H1 (cell line): ENCODE measurements at regions not wholly inside any gene's neighbourhood (a gene's known extent, or its start where the extent isn't known, plus 50 kb on each side); places are given as distances from the start of the nearest gene placed in this dataset.
A peak's percentile ranks its signal among the peaks of the same experiment; 100 is the strongest.

Experiments
- CTCF ChIA-PET: fragments of 300-600 bp; sonication (Branson Sonifier 250); formaldehyde crosslinking; loops from one replicate; lab custom pipeline; 2021; ENCODE audit not compliant: partially characterized antibody; lab: Charles Lee
- POLR2A ChIA-PET: fragments of 300-600 bp; sonication (Branson Sonifier 250); formaldehyde crosslinking; loops from one replicate; lab custom pipeline; 2021; ENCODE audit warnings: inconsistent platforms; ENCODE audit not compliant: partially characterized antibody; lab: Charles Lee
- DNase-seq, 2 experiments: peaks; one replicate each; pipeline versions ENCODE4 v3.0.0 to v3.0.0-alpha.2; 2010 to 2022; ENCODE audit warnings: low spot score in 2 of 2, low read depth in 1 of 2, mixed read lengths in 1 of 2
- FAIRE-seq: peaks from 2 replicates; lab custom pipeline; 2011; peaks lifted over from hg19 to GRCh38; lab: Jason Lieb, UNC
- H2AFZ ChIP-seq: 2 replicates; pipeline ENCODE4 v1.8.1; 2012; ENCODE audit warnings: low read length, inconsistent platforms
- H2AK5ac ChIP-seq: 2 replicates; pipeline ENCODE4 v1.6.1; 2013; ENCODE audit warnings: low read depth, low read length
- H2BK120ac ChIP-seq: replicated peaks from 2 replicates; pipeline ENCODE3; 2013; ENCODE audit warnings: low read depth, low read length, inconsistent platforms
- H2BK12ac ChIP-seq: 2 replicates; pipeline ENCODE4 v1.6.1; 2013; ENCODE audit warnings: low read depth, low read length
- H2BK15ac ChIP-seq: 2 replicates; pipeline ENCODE4 v1.6.1; 2013; ENCODE audit warnings: low read length
- H2BK20ac ChIP-seq: 2 replicates; pipeline ENCODE4 v1.6.1; 2013; ENCODE audit warnings: low read length
- H2BK5ac ChIP-seq: 2 replicates; pipeline ENCODE4 v1.6.1; 2013; ENCODE audit warnings: low read depth, low read length
- H3K14ac ChIP-seq: 2 replicates; pipeline ENCODE4 v1.6.1; 2013; ENCODE audit warnings: inconsistent platforms; ENCODE audit not compliant: insufficient read length
- H3K18ac ChIP-seq: 2 replicates; pipeline ENCODE4 v1.6.1; 2013; ENCODE audit warnings: low read length; ENCODE audit errors: extremely low read depth
- H3K23ac ChIP-seq: 2 replicates; pipeline ENCODE4 v1.6.1; 2013; ENCODE audit warnings: inconsistent platforms; ENCODE audit not compliant: insufficient read length
- H3K23me2 ChIP-seq: 2 replicates; pipeline ENCODE4 v1.6.1; 2013; ENCODE audit warnings: low read depth, low read length
- H3K27ac ChIP-seq: 2 replicates; pipeline ENCODE4 v1.6.1; 2011; ENCODE audit warnings: low read depth, low read length, inconsistent platforms
- H3K27me3 ChIP-seq, 4 experiments: replicated peaks in 1 of 4; 1 replicate in 1 of 4; 2 replicates in 3 of 4; pipeline versions ENCODE4 v1.6.1 to v1.8.1; 2011 to 2013; ENCODE audit warnings: low read length in 3 of 4, mild to moderate bottlenecking in 3 of 4, inconsistent platforms in 2 of 4, mixed read lengths in 2 of 4, moderate library complexity in 1 of 4; ENCODE audit not compliant: control insufficient read depth in 3 of 4, insufficient read depth in 3 of 4; ENCODE audit errors: extremely low read depth in 1 of 4
- H3K36me3 ChIP-seq, 4 experiments: 2 replicates each; pipeline versions ENCODE4 v1.6.1 to v1.8.1; 2011 to 2013; ENCODE audit warnings: mild to moderate bottlenecking in 4 of 4, low read length in 3 of 4, moderate library complexity in 2 of 4, control low read depth in 1 of 4, inconsistent platforms in 1 of 4; ENCODE audit not compliant: insufficient read depth in 4 of 4, control insufficient read depth in 2 of 4
- H3K4ac ChIP-seq: replicated peaks from 2 replicates; pipeline ENCODE3; 2013; ENCODE audit warnings: low read length, low read depth, mixed read lengths, inconsistent platforms; ENCODE audit not compliant: insufficient read length
- H3K4me1 ChIP-seq, 4 experiments: replicated peaks in 1 of 4; 1 replicate in 1 of 4; 2 replicates in 3 of 4; pipeline versions ENCODE4 v1.6.1 to v1.8.1; 2011 to 2013; ENCODE audit warnings: low read length in 3 of 4, inconsistent platforms in 2 of 4, mixed read lengths in 1 of 4; ENCODE audit not compliant: insufficient read depth in 4 of 4, control insufficient read depth in 3 of 4
- H3K4me2 ChIP-seq, 2 experiments: 2 replicates each; pipeline versions ENCODE4 v1.6.1 to v1.8.1; 2011 to 2013; ENCODE audit warnings: low read depth in 2 of 2, low read length in 2 of 2, control low read depth in 1 of 2, inconsistent platforms in 1 of 2, mild to moderate bottlenecking in 1 of 2; ENCODE audit not compliant: insufficient read depth in 1 of 2
- H3K4me3 ChIP-seq, 4 experiments: fragments of 200-600, 300-600 bp in 1 of 4; sonication (generic), shearing (Covaris generic), sonication (Bioruptor Twin) in 1 of 4; 2 replicates each; pipeline versions ENCODE4 v1.5.1 to v1.8.1; 2011 to 2016; ENCODE audit warnings: low read length in 4 of 4, low read depth in 3 of 4, control low read depth in 2 of 4, inconsistent platforms in 2 of 4, mild to moderate bottlenecking in 2 of 4, mixed read lengths in 1 of 4, moderate library complexity in 1 of 4; ENCODE audit not compliant: insufficient read depth in 2 of 4; ENCODE audit errors: extremely low read depth in 1 of 4
- H3K56ac ChIP-seq: replicated peaks from 2 replicates; pipeline ENCODE3; 2013; ENCODE audit warnings: low read depth, mild to moderate bottlenecking, mixed read lengths, low read length, inconsistent platforms; ENCODE audit not compliant: insufficient read length
- H3K79me1 ChIP-seq: 2 replicates; pipeline ENCODE4 v1.6.1; 2013; ENCODE audit warnings: low read depth, low read length, control low read depth
- H3K79me2 ChIP-seq, 2 experiments: 2 replicates each; pipeline versions ENCODE4 v1.6.1 to v1.8.1; 2012 to 2013; ENCODE audit warnings: low read length in 2 of 2, mild to moderate bottlenecking in 2 of 2, inconsistent platforms in 1 of 2; ENCODE audit not compliant: insufficient read depth in 2 of 2, control insufficient read depth in 1 of 2
- H3K9ac ChIP-seq, 4 experiments: replicated peaks in 1 of 4; 1 replicate in 1 of 4; 2 replicates in 3 of 4; pipeline versions ENCODE4 v1.6.1 to v1.8.1; 2011 to 2013; ENCODE audit warnings: low read depth in 3 of 4, low read length in 3 of 4, control low read depth in 2 of 4, mild to moderate bottlenecking in 2 of 4, moderate library complexity in 2 of 4, inconsistent platforms in 1 of 4; ENCODE audit errors: extremely low read depth in 1 of 4
- H3K9me3 ChIP-seq, 2 experiments: 2 replicates each; pipeline versions ENCODE4 v1.6.1 to v1.8.1; 2012 to 2013; ENCODE audit warnings: mild to moderate bottlenecking in 2 of 2, moderate library complexity in 2 of 2, control low read depth in 1 of 2, inconsistent platforms in 1 of 2, low read depth in 1 of 2, low read length in 1 of 2, mixed read lengths in 1 of 2; ENCODE audit not compliant: insufficient read depth in 2 of 2
- H4K20me1 ChIP-seq, 2 experiments: replicated peaks in 1 of 2; 2 replicates each; pipeline versions ENCODE3 to v1.8.1; 2011 to 2013; ENCODE audit warnings: inconsistent platforms in 2 of 2, low read length in 2 of 2, mild to moderate bottlenecking in 1 of 2; ENCODE audit not compliant: insufficient read depth in 2 of 2, control insufficient read depth in 1 of 2
- H4K5ac ChIP-seq: 2 replicates; pipeline ENCODE4 v1.6.1; 2013; ENCODE audit warnings: low read length, low read depth, mixed read lengths, inconsistent platforms; ENCODE audit not compliant: insufficient read length
- H4K8ac ChIP-seq: 2 replicates; pipeline ENCODE4 v1.8.0; 2013; ENCODE audit warnings: mild to moderate bottlenecking, moderate library complexity, low read length, inconsistent platforms; ENCODE audit not compliant: insufficient read depth; ENCODE audit errors: extremely low read depth
- H4K91ac ChIP-seq: replicated peaks from 2 replicates; pipeline ENCODE3; 2013; ENCODE audit warnings: low read length, mixed read lengths, inconsistent platforms; ENCODE audit not compliant: insufficient read length
- ASH2L ChIP-seq: fragments of 200-600, 300-600 bp; sonication (generic); IDR thresholded peaks from one replicate; pipeline ENCODE4 v1.7.1; 2017; ENCODE audit warnings: low read length
- BACH1 ChIP-seq: IDR thresholded peaks from 2 replicates; pipeline ENCODE4 v1.6.1; 2012; ENCODE audit warnings: low read length, improper control_type of control experiment
- BRCA1 ChIP-seq: IDR thresholded peaks from 2 replicates; pipeline ENCODE4 v1.6.1; 2012; ENCODE audit warnings: low read depth, low read length, improper control_type of control experiment
- CBX8 ChIP-seq: fragments of 300-800, 300-1000 bp; sonication (generic); IDR thresholded peaks from 2 replicates; pipeline ENCODE4 v1.7.1; 2016; ENCODE audit warnings: low read depth, low read length, borderline replicate concordance
- CHD1 ChIP-seq: IDR thresholded peaks from 2 replicates; pipeline ENCODE4 v1.6.1; 2012; ENCODE audit warnings: low read depth, low read length, improper control_type of control experiment
- HDAC2 ChIP-seq, 2 experiments: fragments of 300-600 bp in 1 of 2; sonication (generic) in 1 of 2; IDR thresholded peaks; 2 replicates each; pipeline ENCODE4 v1.6.1; 2011 to 2012; ENCODE audit warnings: low read depth in 2 of 2, low read length in 2 of 2, mild to moderate bottlenecking in 2 of 2, moderate library complexity in 2 of 2, borderline replicate concordance in 1 of 2, inconsistent platforms in 1 of 2
- HDAC6 ChIP-seq: IDR thresholded peaks from one replicate; pipeline ENCODE4 v1.7.1; 2012; ENCODE audit warnings: low read depth, mild to moderate bottlenecking, inconsistent platforms, low read length, moderate library complexity
- POLR2A ChIP-seq, 2 experiments: IDR thresholded peaks; 1 replicate in 1 of 2; 2 replicates in 1 of 2; pipeline ENCODE4 v1.6.1; 2011; ENCODE audit warnings: low read depth in 2 of 2, low read length in 2 of 2, mild to moderate bottlenecking in 2 of 2; ENCODE audit errors: control extremely low read depth in 1 of 2
- POU5F1 ChIP-seq: IDR thresholded peaks from 2 replicates; pipeline ENCODE4 v1.6.1; 2011; ENCODE audit warnings: low read depth, mild to moderate bottlenecking, low read length, moderate library complexity
- RAD21 ChIP-seq, 2 experiments: IDR thresholded peaks in 1 of 2; conservative IDR thresholded peaks in 1 of 2; 2 replicates each; pipeline ENCODE4 v1.6.1; 2011; ENCODE audit warnings: low read depth in 2 of 2, low read length in 2 of 2, improper control_type of control experiment in 1 of 2, inconsistent platforms in 1 of 2, mild to moderate bottlenecking in 1 of 2, moderate library complexity in 1 of 2
- SIN3A ChIP-seq, 2 experiments: IDR thresholded peaks in 1 of 2; conservative IDR thresholded peaks in 1 of 2; 2 replicates each; pipeline ENCODE4 v1.6.1; 2011 to 2012; ENCODE audit warnings: low read length in 2 of 2, improper control_type of control experiment in 1 of 2, low read depth in 1 of 2, mild to moderate bottlenecking in 1 of 2
- SUZ12 ChIP-seq: fragments of 200-600 bp; sonication (generic); IDR thresholded peaks from 2 replicates; pipeline ENCODE4 v1.6.1; 2012; ENCODE audit warnings: mild to moderate bottlenecking, inconsistent platforms, low read length, moderate library complexity, mixed read lengths
- TCF12 ChIP-seq: IDR thresholded peaks from 2 replicates; pipeline ENCODE4 v1.6.1; 2011; ENCODE audit warnings: low read depth, mild to moderate bottlenecking, low read length
- TEAD4 ChIP-seq: IDR thresholded peaks from 2 replicates; pipeline ENCODE4 v1.6.1; 2012; ENCODE audit warnings: low read depth, low read length, inconsistent platforms, mixed read lengths
- WGBS, 2 experiments: shearing (Covaris generic) in 1 of 2; methylation state at CpG; one replicate each; pipeline versions ENCODE4 v1.1.6 to v1.1.7; 2013 to 2015; ENCODE audit warnings: low lambda C conversion rate in 2 of 2, mixed read lengths in 2 of 2, inconsistent platforms in 1 of 2, low coverage in 1 of 2, missing lambda C conversion rate in 1 of 2; ENCODE audit not compliant: insufficient replicate concordance in 2 of 2, insufficient coverage in 1 of 2, insufficient read length in 1 of 2; ENCODE audit errors: extremely low coverage in 1 of 2, missing lambda C conversion rate in 1 of 2; 5-methylcytosine and 5-hydroxymethylcytosine counted together

DNA sequence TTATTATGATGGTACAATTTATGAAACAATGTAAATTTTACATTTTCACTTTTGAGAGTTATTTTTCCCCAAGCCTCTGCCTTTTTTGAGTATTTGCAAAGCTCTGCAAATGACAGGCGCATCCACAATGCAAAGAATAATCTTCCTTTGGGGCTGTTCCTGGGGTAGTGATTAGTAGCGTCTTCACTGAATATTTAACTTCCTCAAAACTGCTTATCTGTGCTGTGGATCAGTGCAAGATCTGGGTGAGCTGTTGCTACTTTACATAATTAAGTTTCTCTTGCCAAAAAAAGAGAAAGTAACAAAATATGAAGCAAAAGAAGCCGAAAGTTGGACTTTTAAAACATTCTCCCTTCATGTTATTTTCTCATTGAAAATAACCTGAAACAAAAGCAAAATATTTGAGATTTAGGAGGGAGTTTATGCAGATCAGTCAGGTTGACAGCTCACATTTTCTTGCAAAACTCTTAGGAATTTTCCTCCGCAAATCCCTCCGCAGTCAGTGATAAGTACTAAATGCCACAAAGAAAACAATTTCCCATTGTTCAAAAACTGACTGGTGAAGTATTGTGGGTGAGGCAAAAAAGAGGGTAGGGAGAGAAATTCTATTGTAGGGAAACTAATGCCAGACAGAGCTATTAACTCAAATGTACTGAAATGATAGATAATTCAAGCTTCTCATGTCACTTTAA lies 276.4 kb upstream of the B3GALT2 start:
- Histone ChIP-seq H2AFZ (no peak overlapping the region), H3K36me3 (no peaks in the 10 kb centered on the region), H4K5ac (no peak overlapping the region), H4K8ac (no peak overlapping the region), H3K9me3 (no peaks in the 10 kb centered on the region), H3K27me3 (no peaks in the 10 kb centered on the region), H3K4me2 (no peak overlapping the region), H3K4ac (no peak overlapping the region), H3K23ac (no peak overlapping the region), H4K20me1 (no peaks in the 10 kb centered on the region), H2BK15ac (no peak overlapping the region), H3K14ac (no peak overlapping the region), H4K91ac (no peak overlapping the region), H2BK20ac (no peak overlapping the region), H3K18ac (no peak overlapping the region), H2BK120ac (no peak overlapping the region), H3K9ac (peak overlapping the region in 1 of 4 experiments; percentile 49; a peak in 1 of 7 replicates), H3K27ac (no peak overlapping the region), H3K79me2 (no peaks in the 10 kb centered on the region), H2BK12ac (no peak overlapping the region), H2BK5ac (no peak overlapping the region), H2AK5ac (no peak overlapping the region), H3K4me3 (no peak overlapping the region), H3K56ac (no peak overlapping the region), H3K23me2 (no peaks in the 10 kb centered on the region), H3K4me1 (no peaks in the 10 kb centered on the region; a peak in 1 of 7 replicates), H3K79me1 (no peaks in the 10 kb centered on the region)
- 38% methylated on average over 5 of the region's 5 CpGs; no CpG with 5 or more reads in 1 of the 2 experiments for WGBS, 2 experiments
- ChIA-PET CTCF (interaction anchor here (0.6 to 0.8 kb wide), 3 partner anchors 151 to 1301 kb away, joined by 3 read pairs; no protein-coding TSS in a partner anchor), POLR2A (no interaction called here)
- no peak for FAIRE-seq
- no peak for DNase-seq
- no peak for TF ChIP-seq RAD21 (IDR thresholded peaks at IDR 0.05 in 1 of 2, conservative IDR thresholded peaks at IDR 0.05 in 1 of 2; ENCODE audit: low read depth in 2 of 2, low read length in 2 of 2)
- TF ChIP-seq BACH1 = no peak
- no peak for TF ChIP-seq CHD1
- no peak for TF ChIP-seq ASH2L
- no peak for TF ChIP-seq HDAC6
- no peak for TF ChIP-seq POLR2A (IDR thresholded peaks at IDR 0.05; ENCODE audit: control extremely low read depth in 1 of 2, low read depth in 2 of 2, low read length in 2 of 2)
- TF ChIP-seq TEAD4 = no peak
- TF ChIP-seq SIN3A (conservative IDR thresholded peaks at IDR 0.05 in 1 of 2, IDR thresholded peaks at IDR 0.05 in 1 of 2; ENCODE audit: low read depth in 1 of 2, low read length in 2 of 2) = no peak
- no peak for TF ChIP-seq HDAC2 (IDR thresholded peaks at IDR 0.05; ENCODE audit: borderline replicate concordance in 1 of 2, low read depth in 2 of 2, low read length in 2 of 2)
- no peak for TF ChIP-seq TCF12
- TF ChIP-seq BRCA1 = no peak
- TF ChIP-seq CBX8 = no peak
- no peak for TF ChIP-seq SUZ12
- TF ChIP-seq POU5F1 = no peak
